ENCODE measurements at regions not wholly inside any gene's neighbourhood (a gene's known extent, or its start where the extent isn't known, plus 50 kb on each side); places are given as distances from the start of the nearest gene placed in this dataset.

- TF ChIP-seq RERE (CRISPR knock-in tag; IDR thresholded peaks at IDR 0.05; ENCODE audit: borderline replicate concordance) (no peak), SNIP1 (IDR thresholded peaks at IDR 0.05; ENCODE audit: low read depth) (no peak), TARDBP (IDR thresholded peaks at IDR 0.05) (no peak), RBBP5 (IDR thresholded peaks at IDR 0.05; ENCODE audit: borderline replicate concordance, insufficient read depth, low read length, poor library complexity, severe bottlenecking) (no peak), PML (IDR thresholded peaks at IDR 0.05; ENCODE audit: low read length) (no peak), HOXB6 (CRISPR knock-in tag; IDR thresholded peaks at IDR 0.05; ENCODE audit: borderline replicate concordance) (no peak)
Measured at GRCh38 chr2:106700616-106701015, 185.4 kb downstream of the ST6GAL2 start (continued).

Data from K562 (cell line).